Stimulated activated CD8-positive, alpha-beta memory T cell treated with anti-CD3 and anti-CD28 coated beads, Interleukin-2, amount 100 ng/mL, for 1 hour (primary cell): ENCODE measurements at regions not wholly inside any gene's neighbourhood (a gene's known extent, or its start where the extent isn't known, plus 50 kb on each side); places are given as distances from the start of the nearest gene placed in this dataset.

ENCODE experiments used
- DNase-seq, 2 donors: peaks; one replicate each; pipeline ENCODE4 v3.0.0-alpha.2; 2020; ENCODE audit warnings: low read depth in 2 of 2

- DNase-seq, result no peak
Observed at GRCh38 chr9:118751077-118751847, 618.0 kb downstream of the BRINP1 start.

GRCh38 chr9:118751848-118752223, 617.4 kb downstream of the BRINP1 start:
- DNase-seq, result no peak

- DNase-seq, result no peak
Observed at GRCh38 chr9:118761016-118761790, 608.0 kb downstream of the BRINP1 start.

- DNase-seq, result no peak
Observed at GRCh38 chr9:118767571-118767970, 601.7 kb downstream of the BRINP1 start.

GRCh38 chr9:118782790-118783463, 586.3 kb downstream of the BRINP1 start:
- no peak for DNase-seq

GRCh38 chr9:118784033-118784432, 585.2 kb downstream of the BRINP1 start:
- no peak for DNase-seq

- DNase-seq, result no peak
Observed at GRCh38 chr9:118785456-118785855, 583.8 kb downstream of the BRINP1 start.

- no peak for DNase-seq
Observed at GRCh38 chr9:118786877-118787276, 582.4 kb downstream of the BRINP1 start.

- DNase-seq, result no peak
Observed at GRCh38 chr9:118809160-118809625, 560.0 kb downstream of the BRINP1 start.

GRCh38 chr9:118829334-118829733, 539.9 kb downstream of the BRINP1 start:
- no peak for DNase-seq

GRCh38 chr9:118832371-118832770, 536.9 kb downstream of the BRINP1 start:
- DNase-seq, result no peak

GRCh38 chr9:118836891-118837290, 532.3 kb downstream of the BRINP1 start:
- no peak for DNase-seq

- DNase-seq, result no peak
Observed at GRCh38 chr9:118871531-118871930, 497.7 kb downstream of the BRINP1 start.

- no peak for DNase-seq
Observed at GRCh38 chr9:118882684-118883083, 486.6 kb downstream of the BRINP1 start.

GRCh38 chr9:118883411-118883810, 485.8 kb downstream of the BRINP1 start:
- DNase-seq, result no peak

- DNase-seq, result no peak
Observed at GRCh38 chr9:118891213-118891612, 478.0 kb downstream of the BRINP1 start.

- DNase-seq, result no peak
Observed at GRCh38 chr9:118896324-118897000, 472.8 kb downstream of the BRINP1 start.

- DNase-seq, result no peak
Observed at GRCh38 chr9:118918180-118918579, 451.1 kb downstream of the BRINP1 start.

- no peak for DNase-seq
Observed at GRCh38 chr9:118928722-118929121, 440.5 kb downstream of the BRINP1 start.

GRCh38 chr9:118929287-118929686, 439.9 kb downstream of the BRINP1 start:
- DNase-seq, result no peak

GRCh38 chr9:118931941-118932340, 437.3 kb downstream of the BRINP1 start:
- no peak for DNase-seq

- no peak for DNase-seq
Observed at GRCh38 chr9:118938581-118938980, 430.7 kb downstream of the BRINP1 start.
